WTC11 (cell line): ENCODE measurements at regions not wholly inside any gene's neighbourhood (a gene's known extent, or its start where the extent isn't known, plus 50 kb on each side); places are given as distances from the start of the nearest gene placed in this dataset.
"Not testable (repeated sequence)": the region's sequence is repeated elsewhere in the genome, so short reads cannot be mapped to it uniquely, and the experiment has no call there.

Experiments used
- ATF3 ChIP-seq: sonication (generic); formaldehyde crosslinking; conservative IDR thresholded peaks from 2 replicates; pipeline ENCODE4 v1.8.1; 2022; ENCODE audit warnings: mild to moderate bottlenecking, missing genetic modification reagents
- CREM ChIP-seq: sonication (generic); formaldehyde crosslinking; IDR thresholded peaks from 2 replicates; pipeline ENCODE4 v1.8.1; 2022; ENCODE audit warnings: mild to moderate bottlenecking, missing genetic modification reagents, moderate library complexity
- SOX15 ChIP-seq: fragments of 250-450 bp; sonication (Bioruptor Pico); IDR thresholded peaks from 2 replicates; pipeline ENCODE4 v1.9.0; 2021; ENCODE audit warnings: mild to moderate bottlenecking
- TF ChIP-seq, protein P1 (sequence below): sonication (generic); formaldehyde crosslinking; conservative IDR thresholded peaks from 2 replicates; pipeline ENCODE4 v1.8.1; 2023; ENCODE audit warnings: mild to moderate bottlenecking, low read depth, missing genetic modification reagents, moderate library complexity
- TF ChIP-seq, protein P2 (sequence below): fragments of 200-600 bp; IDR thresholded peaks from 2 replicates; pipeline ENCODE4 v1.8.0; 2022; ENCODE audit warnings: antibody characterized with exemption
- TF ChIP-seq, protein P3 (sequence below): sonication (generic); formaldehyde crosslinking; IDR thresholded peaks from 2 replicates; pipeline ENCODE4 v1.8.1; 2023; ENCODE audit warnings: mild to moderate bottlenecking, missing genetic modification reagents, moderate library complexity
- TF ChIP-seq, protein P4 (sequence below): sonication (generic); formaldehyde crosslinking; IDR thresholded peaks from 2 replicates; pipeline ENCODE4 v1.8.0; 2022; ENCODE audit warnings: mild to moderate bottlenecking, missing genetic modification reagents

DNA sequence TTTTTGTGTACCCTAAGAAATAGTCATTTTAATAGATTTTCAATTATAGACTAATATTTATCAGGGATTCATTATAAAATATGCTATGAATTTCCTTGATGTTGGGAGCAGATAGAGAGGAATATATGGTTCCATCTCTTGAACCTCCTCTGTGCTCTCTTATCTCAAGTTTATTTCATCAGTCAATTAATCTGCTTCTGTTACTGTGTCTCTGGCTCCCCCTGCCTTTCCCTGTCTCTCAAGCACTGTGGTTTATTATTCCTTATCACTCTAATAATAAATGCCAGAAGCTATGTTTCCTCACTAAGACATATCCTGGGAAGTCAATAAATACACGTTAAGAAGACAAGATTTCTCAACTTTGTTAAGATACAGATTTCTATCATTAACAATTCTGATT, 141.5 kb downstream of the SYT15 start:
- TF ChIP-seq, protein P1, sequence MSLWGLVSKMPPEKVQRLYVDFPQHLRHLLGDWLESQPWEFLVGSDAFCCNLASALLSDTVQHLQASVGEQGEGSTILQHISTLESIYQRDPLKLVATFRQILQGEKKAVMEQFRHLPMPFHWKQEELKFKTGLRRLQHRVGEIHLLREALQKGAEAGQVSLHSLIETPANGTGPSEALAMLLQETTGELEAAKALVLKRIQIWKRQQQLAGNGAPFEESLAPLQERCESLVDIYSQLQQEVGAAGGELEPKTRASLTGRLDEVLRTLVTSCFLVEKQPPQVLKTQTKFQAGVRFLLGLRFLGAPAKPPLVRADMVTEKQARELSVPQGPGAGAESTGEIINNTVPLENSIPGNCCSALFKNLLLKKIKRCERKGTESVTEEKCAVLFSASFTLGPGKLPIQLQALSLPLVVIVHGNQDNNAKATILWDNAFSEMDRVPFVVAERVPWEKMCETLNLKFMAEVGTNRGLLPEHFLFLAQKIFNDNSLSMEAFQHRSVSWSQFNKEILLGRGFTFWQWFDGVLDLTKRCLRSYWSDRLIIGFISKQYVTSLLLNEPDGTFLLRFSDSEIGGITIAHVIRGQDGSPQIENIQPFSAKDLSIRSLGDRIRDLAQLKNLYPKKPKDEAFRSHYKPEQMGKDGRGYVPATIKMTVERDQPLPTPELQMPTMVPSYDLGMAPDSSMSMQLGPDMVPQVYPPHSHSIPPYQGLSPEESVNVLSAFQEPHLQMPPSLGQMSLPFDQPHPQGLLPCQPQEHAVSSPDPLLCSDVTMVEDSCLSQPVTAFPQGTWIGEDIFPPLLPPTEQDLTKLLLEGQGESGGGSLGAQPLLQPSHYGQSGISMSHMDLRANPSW (CRISPR knock-in tag), result not testable (repeated sequence)
- TF ChIP-seq, protein P2, sequence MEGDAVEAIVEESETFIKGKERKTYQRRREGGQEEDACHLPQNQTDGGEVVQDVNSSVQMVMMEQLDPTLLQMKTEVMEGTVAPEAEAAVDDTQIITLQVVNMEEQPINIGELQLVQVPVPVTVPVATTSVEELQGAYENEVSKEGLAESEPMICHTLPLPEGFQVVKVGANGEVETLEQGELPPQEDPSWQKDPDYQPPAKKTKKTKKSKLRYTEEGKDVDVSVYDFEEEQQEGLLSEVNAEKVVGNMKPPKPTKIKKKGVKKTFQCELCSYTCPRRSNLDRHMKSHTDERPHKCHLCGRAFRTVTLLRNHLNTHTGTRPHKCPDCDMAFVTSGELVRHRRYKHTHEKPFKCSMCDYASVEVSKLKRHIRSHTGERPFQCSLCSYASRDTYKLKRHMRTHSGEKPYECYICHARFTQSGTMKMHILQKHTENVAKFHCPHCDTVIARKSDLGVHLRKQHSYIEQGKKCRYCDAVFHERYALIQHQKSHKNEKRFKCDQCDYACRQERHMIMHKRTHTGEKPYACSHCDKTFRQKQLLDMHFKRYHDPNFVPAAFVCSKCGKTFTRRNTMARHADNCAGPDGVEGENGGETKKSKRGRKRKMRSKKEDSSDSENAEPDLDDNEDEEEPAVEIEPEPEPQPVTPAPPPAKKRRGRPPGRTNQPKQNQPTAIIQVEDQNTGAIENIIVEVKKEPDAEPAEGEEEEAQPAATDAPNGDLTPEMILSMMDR, result not testable (repeated sequence)
- not testable (repeated sequence) for TF ChIP-seq SOX15 (CRISPR knock-in tag); CREM; ATF3 (CRISPR knock-in tag)
- TF ChIP-seq, protein P3, sequence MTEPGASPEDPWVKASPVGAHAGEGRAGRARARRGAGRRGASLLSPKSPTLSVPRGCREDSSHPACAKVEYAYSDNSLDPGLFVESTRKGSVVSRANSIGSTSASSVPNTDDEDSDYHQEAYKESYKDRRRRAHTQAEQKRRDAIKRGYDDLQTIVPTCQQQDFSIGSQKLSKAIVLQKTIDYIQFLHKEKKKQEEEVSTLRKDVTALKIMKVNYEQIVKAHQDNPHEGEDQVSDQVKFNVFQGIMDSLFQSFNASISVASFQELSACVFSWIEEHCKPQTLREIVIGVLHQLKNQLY, result not testable (repeated sequence)
- TF ChIP-seq, protein P4, sequence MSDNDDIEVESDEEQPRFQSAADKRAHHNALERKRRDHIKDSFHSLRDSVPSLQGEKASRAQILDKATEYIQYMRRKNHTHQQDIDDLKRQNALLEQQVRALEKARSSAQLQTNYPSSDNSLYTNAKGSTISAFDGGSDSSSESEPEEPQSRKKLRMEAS (CRISPR knock-in tag), result not testable (repeated sequence)
